HG02623 (cell line): ENCODE measurements at regions not wholly inside any gene's neighbourhood (a gene's known extent, or its start where the extent isn't known, plus 50 kb on each side); places are given as distances from the start of the nearest gene placed in this dataset.

Source experiments
- ATAC-seq: cut with Tn5 transposase; IDR thresholded peaks from one replicate; pipeline ENCODE4 v1.9.1; 2021; ENCODE audit warnings: moderate library complexity; ENCODE audit not compliant: unreplicated experiment

DNA sequence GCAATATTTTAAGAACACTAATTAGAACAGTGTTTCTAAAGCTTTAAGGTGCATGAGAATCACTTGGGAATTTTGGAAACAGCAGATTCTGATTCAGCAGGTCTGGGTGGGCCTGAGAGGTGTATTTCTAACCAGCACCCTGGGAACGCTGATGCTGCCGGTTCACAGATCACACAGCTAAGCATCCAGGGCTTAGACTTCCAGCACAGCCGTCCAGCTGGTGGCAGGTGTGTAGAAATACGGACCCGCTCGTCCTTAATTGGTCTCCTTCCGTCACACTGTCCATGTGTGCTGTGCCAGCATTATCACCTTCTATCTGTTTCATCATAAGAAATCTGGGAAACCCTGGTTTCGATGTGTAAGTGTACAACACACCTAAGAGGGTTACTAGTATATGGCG, 1029.0 kb downstream of the EFNB2 start:
- ATAC-seq: no peak

DNA sequence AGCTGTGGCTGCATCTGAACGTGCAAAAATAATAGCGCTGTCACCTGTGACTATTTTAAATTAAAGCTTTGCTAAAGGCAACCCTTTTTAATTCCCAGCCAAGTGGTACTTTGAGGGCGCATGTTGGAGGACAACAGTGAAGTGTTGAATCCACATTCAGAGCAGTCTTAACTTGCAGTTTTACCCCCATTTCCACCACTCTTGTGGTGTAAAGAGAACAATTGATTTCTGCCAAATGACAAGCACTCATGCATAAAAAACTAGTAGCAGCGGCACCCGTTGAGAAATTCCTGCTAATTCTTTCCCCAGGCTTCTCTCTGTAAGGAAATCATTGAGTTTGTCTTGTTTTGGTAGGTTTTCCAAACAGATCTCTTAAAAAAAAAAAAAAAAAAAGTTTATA, 1033.3 kb downstream of the EFNB2 start:
- no peak for ATAC-seq

DNA sequence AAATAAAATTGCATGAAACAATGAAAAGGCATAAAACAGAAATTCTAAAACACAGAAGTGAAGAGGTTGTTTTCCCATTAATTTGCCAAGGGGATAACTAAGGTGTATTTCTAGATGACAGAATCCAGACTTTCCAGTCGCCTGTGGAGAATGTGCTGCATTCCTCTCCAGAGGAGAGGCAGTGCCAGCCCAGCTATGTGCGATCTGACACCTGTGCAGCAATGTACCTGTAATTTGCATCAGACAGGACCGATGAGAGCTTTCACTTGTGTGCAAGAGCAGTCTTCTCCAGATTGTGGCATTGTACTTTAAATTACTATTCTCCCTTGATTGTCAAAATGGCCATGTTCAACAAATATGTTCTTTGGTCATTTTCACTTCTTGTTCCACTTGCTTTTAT, 1037.9 kb downstream of the EFNB2 start:
- no peak for ATAC-seq

DNA sequence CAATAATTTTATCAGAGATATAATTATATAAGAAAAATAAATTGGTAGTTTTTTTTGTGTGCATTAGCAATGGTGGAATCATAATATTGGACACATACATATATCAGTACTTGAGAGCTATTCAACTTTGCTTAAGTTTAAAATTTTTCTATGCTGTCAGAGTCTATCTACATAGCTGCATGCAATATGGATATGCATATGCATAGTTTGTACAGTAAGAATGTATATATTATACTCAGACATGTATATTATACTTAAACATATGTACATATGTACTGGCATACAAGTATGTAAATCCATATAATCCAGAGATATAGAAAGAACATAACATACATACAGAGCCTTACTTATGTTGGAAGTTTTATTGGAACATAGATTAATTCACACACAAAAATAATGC, 1043.2 kb downstream of the EFNB2 start:
- no peak for ATAC-seq

DNA sequence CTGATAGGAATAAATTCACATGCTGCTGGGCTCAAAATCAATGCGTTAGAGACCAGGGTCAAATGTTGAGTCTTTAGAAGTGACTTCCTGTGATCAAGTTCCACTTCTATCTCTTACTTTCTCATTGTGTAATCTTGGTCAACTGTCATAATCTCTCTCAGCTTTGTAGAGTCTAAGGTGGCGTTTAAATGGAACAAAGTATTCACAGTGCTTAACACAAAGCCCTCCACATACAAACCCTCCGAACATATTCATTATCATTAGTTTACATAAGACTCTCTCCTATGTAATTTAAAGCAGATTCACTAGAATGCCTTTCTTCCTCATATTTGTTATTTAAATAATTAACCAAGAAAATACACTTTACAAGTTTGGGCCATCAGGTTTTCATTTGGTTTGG, 1044.1 kb downstream of the EFNB2 start:
- ATAC-seq: no peak

DNA sequence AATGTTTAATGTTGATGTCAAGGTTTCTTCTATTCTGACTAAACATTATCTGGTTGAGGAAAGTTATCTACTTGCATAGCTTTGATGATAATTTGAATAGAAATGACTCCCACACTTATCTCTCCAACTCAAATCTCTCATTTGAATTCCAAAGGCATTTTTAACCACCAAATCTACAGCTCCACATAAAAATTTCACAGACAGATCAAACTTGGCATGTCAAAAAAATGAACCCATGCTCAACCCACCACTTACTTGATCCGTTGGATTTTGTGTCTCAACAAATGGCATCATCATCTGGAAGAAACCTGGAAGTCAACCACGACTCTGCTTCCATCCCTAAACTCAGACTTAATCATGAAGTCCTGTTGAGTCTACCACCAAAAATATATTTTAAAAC, 1050.4 kb downstream of the EFNB2 start:
- ATAC-seq: no peak

DNA sequence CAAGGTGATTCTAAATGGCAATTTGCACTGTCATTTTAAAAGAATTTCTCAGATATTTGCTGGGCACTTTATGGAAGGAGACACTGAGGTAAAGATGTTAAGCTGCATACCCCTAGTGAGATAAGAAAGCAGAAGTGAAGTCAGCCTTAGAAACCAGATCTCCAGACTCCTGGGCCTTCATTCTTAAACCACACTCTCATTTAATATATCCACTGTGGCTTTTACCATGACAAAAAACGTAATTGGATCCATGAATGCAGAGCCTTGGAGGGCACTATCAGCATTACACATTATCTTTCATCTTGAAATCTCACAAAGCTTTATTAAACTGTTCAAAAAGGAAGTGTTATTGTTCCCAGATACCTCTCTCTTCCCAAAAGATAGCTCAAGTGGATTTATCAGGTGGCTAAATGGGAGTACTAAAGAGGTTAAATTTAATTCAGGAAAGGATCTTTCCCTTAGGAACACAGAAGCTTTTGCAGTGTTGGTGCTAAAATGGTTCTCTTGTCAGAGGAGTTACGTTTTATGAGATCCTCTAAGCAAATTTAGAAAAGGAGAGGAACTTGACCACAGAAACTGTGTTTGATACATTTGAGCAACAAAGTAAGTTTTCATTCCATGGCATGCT, 1060.4 kb downstream of the EFNB2 start:
- ATAC-seq: no peak

DNA sequence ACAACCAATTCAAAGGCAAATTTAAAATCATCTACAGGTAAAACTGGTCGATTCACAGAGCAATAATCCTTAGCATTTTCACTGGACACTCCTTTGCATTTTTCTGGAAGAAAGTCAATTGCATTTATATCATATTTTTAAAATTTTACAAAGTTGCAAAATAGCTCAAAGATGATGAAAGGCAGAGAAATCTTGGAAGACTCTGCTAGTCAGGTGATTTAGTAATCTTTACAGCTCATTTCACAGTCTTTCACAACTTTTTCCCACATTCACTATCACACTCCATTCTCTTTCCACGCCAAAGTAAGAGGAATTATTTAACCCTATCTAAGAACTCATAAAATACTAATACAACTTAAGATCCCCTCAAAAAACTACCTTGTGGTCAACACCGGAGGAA, 1063.8 kb downstream of the EFNB2 start:
- ATAC-seq: no peak

DNA sequence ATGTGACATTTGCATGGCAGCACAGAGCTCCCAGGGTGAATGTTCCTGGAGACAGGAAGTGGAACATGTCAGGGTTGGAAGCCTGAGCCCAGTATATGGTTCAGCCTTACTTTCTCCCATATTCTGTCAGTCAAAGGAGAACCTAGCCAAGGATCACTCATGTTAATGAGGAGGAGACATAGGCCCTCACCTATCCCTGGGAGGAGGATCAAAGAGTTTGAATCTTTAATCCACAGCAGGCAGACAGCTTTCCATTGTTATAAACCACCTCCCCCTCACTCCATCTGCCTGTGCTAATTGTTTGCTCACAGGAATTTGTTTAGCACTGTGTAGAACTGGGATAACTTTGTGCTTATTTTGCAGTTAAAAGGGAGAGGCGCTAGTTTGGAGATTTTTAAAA, 1069.1 kb downstream of the EFNB2 start:
- no peak for ATAC-seq

DNA sequence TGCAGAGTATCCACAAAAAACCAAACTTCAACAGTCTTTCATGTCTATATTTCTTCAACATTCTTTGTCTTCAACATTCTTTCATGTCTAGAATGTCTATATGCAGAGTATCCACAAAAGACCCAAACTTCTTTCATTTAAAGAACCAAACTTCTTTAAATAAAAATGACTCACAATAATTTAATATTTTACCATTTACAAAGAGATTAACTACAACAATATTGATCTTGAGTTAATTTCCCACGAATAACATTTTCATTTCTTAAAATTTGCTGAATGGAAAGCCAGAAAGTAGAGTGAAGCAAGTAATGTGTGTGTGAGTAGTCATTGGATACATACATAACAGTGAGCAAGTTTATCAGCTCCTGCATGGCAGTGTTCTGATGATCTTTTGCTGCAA, 1069.7 kb downstream of the EFNB2 start, which contains the start of gene DAOA:
DAOA (plus strand) TSS at position 301 of the 400 bp plus-strand sequence.
- no peak for ATAC-seq

DNA sequence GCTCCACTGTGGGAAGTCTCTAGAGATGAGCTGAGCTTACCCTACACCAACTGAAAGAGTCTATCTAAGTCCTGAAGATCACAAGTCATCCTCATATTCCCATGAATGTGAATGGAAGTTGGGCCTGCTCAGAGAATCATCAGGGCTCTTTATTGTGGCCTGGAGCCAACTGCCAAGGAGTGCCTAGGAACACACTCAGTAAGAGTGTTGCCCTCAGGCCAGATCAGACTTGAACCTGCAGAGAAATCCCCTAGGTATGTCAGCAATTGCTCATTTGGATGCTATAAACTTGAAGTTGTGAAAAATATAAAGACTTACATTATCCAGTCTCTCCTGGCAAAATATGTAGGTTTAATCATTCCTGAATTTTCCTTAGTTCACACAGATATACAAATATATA, 1070.2 kb downstream of the EFNB2 start:
- ATAC-seq: no peak

DNA sequence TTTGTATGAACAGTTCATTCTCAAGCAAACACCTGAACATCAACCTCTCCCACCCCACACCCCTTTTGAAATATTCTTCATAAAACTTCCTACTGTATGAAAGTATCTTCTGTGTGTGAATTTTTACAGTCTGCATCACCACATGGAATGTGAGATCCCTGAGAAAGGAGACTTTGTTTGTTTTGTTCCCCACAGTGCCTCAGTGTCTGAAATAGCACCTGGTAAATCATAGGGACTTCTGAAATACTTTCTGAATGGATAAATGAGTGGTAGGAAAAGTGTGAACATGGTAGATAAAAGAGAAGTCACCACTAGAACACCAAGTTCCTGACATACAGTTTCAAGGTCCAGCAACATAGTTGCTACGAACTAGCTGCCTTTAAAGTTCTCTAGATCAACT, 1071.2 kb downstream of the EFNB2 start:
- no peak for ATAC-seq

DNA sequence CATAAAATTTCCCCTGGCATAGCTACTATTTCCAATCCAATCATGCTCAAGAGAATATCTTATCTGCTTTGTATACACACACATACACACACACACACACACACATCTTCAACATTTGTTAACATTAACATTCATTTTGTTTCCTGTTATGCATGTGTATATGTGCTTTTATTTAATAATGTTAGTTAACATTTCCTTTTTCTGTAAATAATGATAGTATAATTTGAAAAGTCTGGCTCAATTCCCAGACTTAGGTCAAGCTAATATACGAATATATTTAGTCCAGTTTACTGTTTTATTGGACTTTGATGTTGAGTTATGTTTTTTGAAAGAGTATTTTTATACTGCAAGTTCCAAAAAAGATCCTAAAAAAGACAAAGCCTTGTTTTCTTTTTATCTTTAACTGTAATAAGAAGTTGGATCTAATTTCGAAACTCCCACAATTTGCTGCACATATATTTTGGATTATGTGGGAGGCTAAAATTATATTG, 1072.4 kb downstream of the EFNB2 start:
- no peak for ATAC-seq

DNA sequence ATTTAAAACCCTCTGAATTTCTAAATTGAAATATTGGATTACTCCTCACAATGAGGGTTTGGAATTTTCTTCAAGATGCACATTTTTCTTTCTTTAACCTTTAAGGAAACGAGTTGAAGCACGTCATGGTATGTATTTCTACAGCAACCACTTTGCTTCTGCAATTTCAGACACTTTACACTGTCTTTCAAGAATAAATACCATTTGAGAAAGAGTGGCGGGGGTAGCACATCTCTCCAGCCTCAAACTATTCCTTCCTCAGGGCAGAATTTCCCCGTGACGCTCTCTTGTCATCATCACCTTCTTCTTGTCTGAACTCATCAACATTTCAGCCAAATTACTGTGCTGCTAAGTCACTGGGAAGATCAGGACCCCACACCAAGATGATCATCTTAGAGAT, 1073.4 kb downstream of the EFNB2 start:
- ATAC-seq: no peak

DNA sequence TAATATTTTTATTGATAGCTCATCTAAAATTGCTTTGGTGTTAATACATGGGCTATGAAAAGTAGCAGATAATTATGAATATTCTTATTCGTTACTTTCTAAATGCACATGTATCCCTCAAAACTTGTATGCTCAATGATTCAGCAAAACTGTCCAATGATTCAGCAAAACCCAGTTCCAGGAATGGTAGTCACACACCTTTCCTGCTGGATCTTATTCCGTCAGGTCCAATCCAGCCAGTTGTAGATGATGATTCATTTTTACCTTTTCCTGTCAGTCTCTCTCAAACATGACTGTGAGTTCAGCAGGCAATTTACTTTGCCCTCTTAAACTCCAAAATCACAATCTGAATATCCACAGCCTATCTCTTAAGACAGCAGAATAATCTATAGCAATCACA, 1082.6 kb downstream of the EFNB2 start:
- no peak for ATAC-seq

DNA sequence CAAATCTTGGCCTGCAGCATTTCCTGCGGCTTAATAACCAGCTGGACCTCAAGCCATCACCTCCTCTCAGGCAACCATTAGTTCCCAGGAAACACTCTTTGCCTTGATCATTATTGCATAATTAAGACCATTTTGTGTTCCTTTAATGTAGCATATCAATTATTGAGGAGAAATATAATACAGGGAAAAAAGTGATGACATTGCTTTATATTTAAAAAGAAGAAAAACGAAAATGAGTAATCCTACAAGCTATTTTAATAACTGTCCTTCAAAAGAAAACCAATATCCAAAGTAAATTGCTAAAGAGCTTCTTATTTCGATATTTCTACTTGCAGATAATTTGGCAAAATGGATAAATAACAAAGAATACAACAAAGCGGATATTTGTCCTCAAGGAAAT, 1084.7 kb downstream of the EFNB2 start:
- ATAC-seq: no peak

DNA sequence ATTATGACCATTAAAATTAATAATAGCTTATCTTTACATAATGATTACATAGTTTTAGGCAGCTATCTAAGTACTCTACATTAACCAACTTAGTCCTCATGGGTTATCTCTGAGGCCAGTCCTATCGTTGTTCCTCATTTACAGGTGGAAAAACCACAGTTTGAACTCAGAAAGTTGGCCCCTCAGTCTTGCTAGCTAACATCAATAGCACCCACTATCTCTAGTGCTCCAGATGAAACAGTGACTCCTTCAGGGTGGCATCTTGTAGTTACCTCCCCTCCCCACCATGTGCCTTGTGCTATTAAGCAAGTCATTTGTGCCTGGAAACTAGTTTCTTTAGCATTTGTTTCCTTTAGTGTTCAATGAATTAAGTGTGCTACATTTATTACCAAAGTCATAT, 1086.7 kb downstream of the EFNB2 start:
- ATAC-seq: no peak

DNA sequence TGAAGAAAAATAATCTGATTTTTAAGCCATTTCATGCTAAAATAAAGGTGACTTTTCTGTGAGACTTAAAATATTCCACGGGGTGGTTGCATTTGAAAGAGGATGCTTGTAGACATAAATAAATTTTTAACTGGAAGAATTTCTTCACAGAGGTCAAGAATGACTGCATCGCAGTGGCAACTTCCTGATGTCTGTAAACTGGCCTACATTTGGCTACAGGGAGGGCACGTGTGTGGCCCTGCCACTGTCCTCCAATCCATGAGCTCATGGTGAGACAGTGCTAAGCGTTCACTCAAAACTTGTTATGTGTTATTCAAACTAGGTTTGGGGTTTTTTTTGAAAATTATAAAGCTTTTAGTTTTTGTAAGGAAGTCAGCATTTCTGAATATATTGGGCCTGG, 1089.3 kb downstream of the EFNB2 start:
- ATAC-seq: no peak

DNA sequence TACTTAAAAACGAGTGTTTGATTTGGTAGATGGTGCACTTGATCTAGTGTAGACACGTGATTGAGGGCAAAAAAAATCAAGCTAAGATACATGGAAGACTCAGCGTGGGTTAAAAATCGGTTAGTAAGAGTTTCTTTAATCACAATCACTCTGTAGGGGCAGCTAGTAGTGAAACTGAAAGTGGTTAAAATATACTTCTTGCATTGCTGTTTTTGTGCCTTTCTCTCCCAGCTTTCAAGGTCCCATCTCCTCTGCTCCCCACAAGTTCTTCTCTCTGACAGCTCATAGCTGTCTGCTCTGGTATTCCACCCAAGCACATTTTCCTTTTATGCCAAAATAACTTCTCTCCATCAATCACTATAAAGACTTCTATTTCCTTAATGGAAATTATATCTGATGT, 1089.7 kb downstream of the EFNB2 start:
- ATAC-seq: no peak

DNA sequence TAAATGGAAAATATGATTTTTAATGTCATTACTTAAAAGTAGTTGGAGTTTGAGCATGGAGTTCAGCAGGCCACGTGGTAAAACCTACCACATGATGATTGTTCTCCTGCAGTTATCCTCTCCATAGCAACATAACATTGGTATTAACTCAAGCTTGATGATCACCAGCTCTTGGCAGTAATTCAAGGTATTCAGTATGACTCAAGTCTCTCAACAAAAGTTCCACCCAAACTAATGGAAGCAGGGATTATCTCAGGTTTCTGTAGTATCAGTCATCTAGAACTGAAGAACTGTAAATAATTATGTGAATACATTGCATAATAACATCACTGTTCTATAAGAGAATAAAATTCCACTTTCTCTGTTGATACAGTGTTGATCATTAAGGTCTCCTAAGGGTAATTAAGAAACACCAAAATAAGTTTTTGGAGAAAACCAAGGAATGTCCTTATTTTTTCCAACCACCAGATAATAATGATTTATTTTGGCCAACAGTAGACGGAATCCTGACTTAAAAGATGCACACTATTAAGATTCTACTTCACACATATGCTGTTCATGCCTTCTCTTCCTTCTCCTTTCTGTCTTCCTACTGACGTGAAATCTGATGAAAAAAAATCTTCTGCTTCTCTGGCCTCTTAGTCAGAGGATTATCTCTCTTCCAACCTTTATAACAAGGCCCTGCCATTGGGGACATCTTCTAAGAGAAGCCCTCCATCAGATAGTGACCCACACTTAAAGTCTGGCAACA, 1092.3 kb downstream of the EFNB2 start:
- no peak for ATAC-seq

DNA sequence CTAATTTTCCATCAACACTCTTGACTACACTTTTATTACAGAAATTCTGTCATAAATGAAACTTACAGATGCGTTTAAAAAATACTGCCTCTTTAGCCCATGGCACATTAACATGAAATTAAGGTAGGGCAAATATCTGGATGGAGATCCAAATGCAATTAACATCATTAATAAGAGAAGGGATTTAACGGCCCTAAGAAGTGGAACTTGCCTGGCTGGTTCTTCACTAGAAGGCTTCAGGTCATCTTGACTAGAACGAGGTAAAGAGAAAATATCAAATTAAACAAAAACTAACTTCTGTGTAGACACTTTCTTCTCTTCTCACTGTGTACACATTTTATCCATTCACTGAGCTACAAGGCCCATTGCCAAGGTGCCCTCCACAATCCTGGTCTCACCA, 1093.4 kb downstream of the EFNB2 start:
- no peak for ATAC-seq

DNA sequence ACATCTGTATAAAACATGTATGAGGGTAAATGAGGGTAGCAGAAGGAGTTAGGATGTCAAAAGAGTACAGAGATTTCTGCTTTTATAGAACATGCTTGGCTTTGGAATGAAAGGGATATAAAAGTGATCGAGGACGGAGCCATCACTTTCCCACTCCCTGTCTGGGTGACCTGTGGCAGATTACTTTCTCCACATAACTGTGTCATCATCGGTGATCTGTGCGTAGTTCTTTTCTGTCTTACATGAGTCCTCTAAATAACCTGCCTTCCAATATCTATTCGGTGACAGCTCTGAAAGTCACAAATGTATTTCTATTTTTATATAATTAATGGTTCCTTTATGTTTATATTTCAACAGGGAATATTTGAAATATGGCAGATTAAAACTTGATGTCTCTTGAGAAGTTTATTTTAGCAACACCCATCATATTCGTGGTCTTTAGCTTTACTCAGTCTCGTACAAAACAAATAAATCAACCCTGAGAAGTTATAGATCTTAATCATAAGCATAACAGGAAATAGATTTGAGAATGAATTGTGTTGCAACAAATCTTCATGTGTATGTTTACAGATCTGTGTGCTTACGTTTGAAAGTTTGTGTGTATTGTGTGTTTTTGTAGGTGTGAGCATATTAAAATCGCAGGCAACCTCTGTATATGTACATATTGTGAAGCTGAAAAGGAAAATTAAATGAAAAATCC, 1094.3 kb downstream of the EFNB2 start:
- ATAC-seq: no peak
